ENCODE measurements at regions not wholly inside any gene's neighbourhood (a gene's known extent, or its start where the extent isn't known, plus 50 kb on each side); places are given as distances from the start of the nearest gene placed in this dataset.

- Histone ChIP-seq H3K9ac (ENCODE audit: low read length) (no peak overlapping the region), H3K27ac (ENCODE audit: low read length) (no peak overlapping the region), H4K20me1 (ENCODE audit: insufficient read depth) (no peaks in the 10 kb centered on the region), H3K36me3 (ENCODE audit: insufficient read depth, low read length) (no peaks in the 10 kb centered on the region), H3K9me2 (ENCODE audit: insufficient read depth, low read length) (no peaks in the 10 kb centered on the region), H3K9me3 (ENCODE audit: low read length) (no peaks in the 10 kb centered on the region), H3K79me2 (replicated peaks; ENCODE audit: insufficient read depth, low read length) (no peaks in the 10 kb centered on the region), H3K4me3 (ENCODE audit: low read length) (no peak overlapping the region), H3F3A (ENCODE audit: insufficient read depth, low read length, poor library complexity, severe bottlenecking) (no peaks in the 10 kb centered on the region), H2AFZ (ENCODE audit: low read depth, low read length) (no peak overlapping the region), H3K27me3 (ENCODE audit: insufficient read depth, low read depth, low read length) (no peaks in the 10 kb centered on the region), H3K4me2 (ENCODE audit: low read length) (no peak overlapping the region)
- TF ChIP-seq RAD21 (conservative IDR thresholded peaks at IDR 0.05) (no peak), MXI1 (conservative IDR thresholded peaks at IDR 0.05; ENCODE audit: poor library complexity, severe bottlenecking) (no peak), EP300 (conservative IDR thresholded peaks at IDR 0.05; ENCODE audit: poor library complexity, severe bottlenecking) (no peak), EZH2 (IDR thresholded peaks at IDR 0.05; ENCODE audit: borderline replicate concordance, insufficient read depth, low read length, poor library complexity, severe bottlenecking) (no peak), CTCF (IDR thresholded peaks at IDR 0.05; ENCODE audit: poor library complexity, severe bottlenecking) (no peak), REST (IDR thresholded peaks at IDR 0.05; ENCODE audit: borderline replicate concordance) (no peak), SMC3 (conservative IDR thresholded peaks at IDR 0.05; ENCODE audit: poor library complexity) (no peak), TAF1 (IDR thresholded peaks at IDR 0.05; ENCODE audit: low read depth) (no peak), POLR2AphosphoS5 (IDR thresholded peaks at IDR 0.05) (no peak)
These were observed 213.6 kb upstream of the LINGO1 start for GRCh38 chr15:77846360-77846759.

- no peak overlapping the region for H3K4me3 ChIP-seq (ENCODE audit: low read length)
- no peaks in the 10 kb centered on the region for H4K20me1 ChIP-seq (ENCODE audit: insufficient read depth)
- no peak overlapping the region for H3K4me2 ChIP-seq (ENCODE audit: low read length)
- H3K9ac ChIP-seq (ENCODE audit: low read length): no peak overlapping the region
- H3F3A ChIP-seq (ENCODE audit: insufficient read depth, low read length, poor library complexity, severe bottlenecking): no peaks in the 10 kb centered on the region
- H2AFZ ChIP-seq (ENCODE audit: low read depth, low read length): no peak overlapping the region
- no peaks in the 10 kb centered on the region for H3K27me3 ChIP-seq (ENCODE audit: insufficient read depth, low read depth, low read length)
- no peaks in the 10 kb centered on the region for H3K9me2 ChIP-seq (ENCODE audit: insufficient read depth, low read length)
- TF ChIP-seq EP300 (conservative IDR thresholded peaks at IDR 0.05; ENCODE audit: poor library complexity, severe bottlenecking) (no peak), EZH2 (IDR thresholded peaks at IDR 0.05; ENCODE audit: borderline replicate concordance, insufficient read depth, low read length, poor library complexity, severe bottlenecking) (no peak), SMC3 (conservative IDR thresholded peaks at IDR 0.05; ENCODE audit: poor library complexity) (no peak), REST (IDR thresholded peaks at IDR 0.05; ENCODE audit: borderline replicate concordance) (no peak), CTCF (IDR thresholded peaks at IDR 0.05; ENCODE audit: poor library complexity, severe bottlenecking) (no peak), RAD21 (conservative IDR thresholded peaks at IDR 0.05) (no peak), MXI1 (conservative IDR thresholded peaks at IDR 0.05; ENCODE audit: poor library complexity, severe bottlenecking) (no peak), POLR2AphosphoS5 (IDR thresholded peaks at IDR 0.05) (no peak), TAF1 (IDR thresholded peaks at IDR 0.05; ENCODE audit: low read depth) (no peak)
- no peaks in the 10 kb centered on the region for H3K9me3 ChIP-seq (ENCODE audit: low read length)
- H3K36me3 ChIP-seq (ENCODE audit: insufficient read depth, low read length): no peaks in the 10 kb centered on the region
- no peaks in the 10 kb centered on the region for H3K79me2 ChIP-seq (replicated peaks; ENCODE audit: insufficient read depth, low read length)
- H3K27ac ChIP-seq (ENCODE audit: low read length): no peak overlapping the region
These were observed 212.2 kb upstream of the LINGO1 start for GRCh38 chr15:77844798-77845446.

Measured in neural cell (in vitro differentiated cells).